Hepatocyte (in vitro differentiated cells): ENCODE measurements at regions not wholly inside any gene's neighbourhood (a gene's known extent, or its start where the extent isn't known, plus 50 kb on each side); places are given as distances from the start of the nearest gene placed in this dataset.

Experiments
- EZH2 ChIP-seq: fragments of 200-600 bp; sonication (generic); IDR thresholded peaks from 2 replicates; pipeline ENCODE4 v1.6.1; 2016; ENCODE audit warnings: antibody characterized with exemption, mild to moderate bottlenecking, borderline replicate concordance
- TF ChIP-seq, protein P1 (sequence below): fragments of 200-600 bp; sonication (generic); IDR thresholded peaks from 2 replicates; pipeline ENCODE4 v1.5.1; 2016; ENCODE audit warnings: antibody characterized with exemption, mild to moderate bottlenecking; ENCODE audit not compliant: poor library complexity

DNA sequence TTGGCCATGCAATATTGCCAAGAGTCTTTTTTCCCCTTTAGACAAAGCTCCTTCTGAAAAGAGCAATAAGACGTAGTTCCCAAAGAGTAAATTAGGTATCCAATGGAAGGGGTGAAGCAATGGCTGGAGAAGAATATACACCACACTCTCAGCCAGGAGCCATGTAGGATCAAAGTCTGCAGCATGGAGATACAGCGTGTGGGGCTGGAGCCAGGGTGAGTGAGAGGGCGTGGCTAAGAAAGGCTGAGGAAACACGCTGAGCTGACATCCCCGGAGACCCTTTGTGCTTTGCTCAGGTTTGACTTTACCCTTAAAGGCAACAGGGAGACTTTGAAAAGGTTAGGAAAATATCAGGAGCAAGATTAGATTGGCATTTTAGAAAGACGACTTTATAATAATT lies 87.1 kb upstream of the ELL2 start:
- TF ChIP-seq, protein P1, sequence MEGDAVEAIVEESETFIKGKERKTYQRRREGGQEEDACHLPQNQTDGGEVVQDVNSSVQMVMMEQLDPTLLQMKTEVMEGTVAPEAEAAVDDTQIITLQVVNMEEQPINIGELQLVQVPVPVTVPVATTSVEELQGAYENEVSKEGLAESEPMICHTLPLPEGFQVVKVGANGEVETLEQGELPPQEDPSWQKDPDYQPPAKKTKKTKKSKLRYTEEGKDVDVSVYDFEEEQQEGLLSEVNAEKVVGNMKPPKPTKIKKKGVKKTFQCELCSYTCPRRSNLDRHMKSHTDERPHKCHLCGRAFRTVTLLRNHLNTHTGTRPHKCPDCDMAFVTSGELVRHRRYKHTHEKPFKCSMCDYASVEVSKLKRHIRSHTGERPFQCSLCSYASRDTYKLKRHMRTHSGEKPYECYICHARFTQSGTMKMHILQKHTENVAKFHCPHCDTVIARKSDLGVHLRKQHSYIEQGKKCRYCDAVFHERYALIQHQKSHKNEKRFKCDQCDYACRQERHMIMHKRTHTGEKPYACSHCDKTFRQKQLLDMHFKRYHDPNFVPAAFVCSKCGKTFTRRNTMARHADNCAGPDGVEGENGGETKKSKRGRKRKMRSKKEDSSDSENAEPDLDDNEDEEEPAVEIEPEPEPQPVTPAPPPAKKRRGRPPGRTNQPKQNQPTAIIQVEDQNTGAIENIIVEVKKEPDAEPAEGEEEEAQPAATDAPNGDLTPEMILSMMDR: no peak
- no peak for TF ChIP-seq EZH2
